ENCODE measurements at regions not wholly inside any gene's neighbourhood (a gene's known extent, or its start where the extent isn't known, plus 50 kb on each side); places are given as distances from the start of the nearest gene placed in this dataset.
"Not testable (repeated sequence)": the region's sequence is repeated elsewhere in the genome, so short reads cannot be mapped to it uniquely, and the experiment has no call there.

DNA sequence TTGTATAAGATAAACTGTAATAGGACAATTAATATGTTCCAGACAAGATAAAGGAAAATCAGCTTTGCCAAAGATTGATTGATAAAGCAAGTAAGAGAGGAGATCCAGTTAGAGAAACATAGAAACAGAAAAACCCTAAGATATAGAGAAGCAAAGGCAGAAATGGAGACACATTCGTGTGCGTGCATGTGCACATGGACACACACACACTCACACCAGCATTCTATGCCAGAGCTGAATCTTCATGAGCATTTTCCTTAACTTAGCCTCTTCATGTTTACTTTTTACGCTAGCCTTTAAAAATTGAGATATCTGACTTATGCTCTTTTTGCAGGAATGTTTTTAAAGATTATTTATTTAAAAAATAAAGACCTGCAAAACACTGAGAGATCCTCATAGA lies 168.5 kb upstream of the ATP2B1 start:
- no peak for DNase-seq

DNA sequence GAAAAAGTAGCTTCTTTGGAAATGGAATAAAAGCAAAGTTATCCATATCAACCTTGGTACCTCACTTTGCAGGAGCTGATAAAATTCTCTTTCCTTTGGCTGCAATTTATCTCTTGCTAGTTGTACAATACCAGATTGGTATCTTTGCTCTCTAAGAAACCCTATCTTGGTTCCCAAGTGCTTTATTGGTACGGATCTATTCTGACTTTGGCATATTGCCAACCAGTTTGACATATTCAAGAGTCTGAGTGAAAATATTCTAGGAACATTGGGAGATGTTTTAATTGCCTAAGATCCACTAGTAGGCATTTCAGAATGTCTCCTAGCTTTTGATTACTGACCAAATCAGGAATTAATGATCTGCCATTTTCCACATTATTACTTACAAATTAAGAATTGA lies 167.2 kb upstream of the ATP2B1 start:
- DNase-seq, result no peak

DNA sequence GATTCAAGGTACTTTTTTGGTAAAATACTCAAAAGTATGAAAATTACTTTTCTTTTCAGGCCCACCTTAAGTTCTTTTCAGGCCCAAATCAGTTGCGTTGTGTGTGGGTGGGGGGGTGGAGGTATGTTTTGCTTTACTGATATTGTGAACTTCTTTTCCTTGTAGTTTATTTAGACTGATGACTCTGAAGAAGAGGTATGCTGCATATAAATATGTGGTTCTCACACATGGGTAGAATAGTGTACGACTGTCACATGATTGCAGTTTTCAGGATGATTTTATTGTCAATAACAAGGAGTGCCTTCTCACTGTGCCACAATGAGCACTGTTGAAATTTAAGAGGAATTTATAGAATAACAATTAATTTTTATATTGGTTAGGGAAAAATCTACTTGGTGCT lies 166.6 kb upstream of the ATP2B1 start:
- no peak for DNase-seq

DNA sequence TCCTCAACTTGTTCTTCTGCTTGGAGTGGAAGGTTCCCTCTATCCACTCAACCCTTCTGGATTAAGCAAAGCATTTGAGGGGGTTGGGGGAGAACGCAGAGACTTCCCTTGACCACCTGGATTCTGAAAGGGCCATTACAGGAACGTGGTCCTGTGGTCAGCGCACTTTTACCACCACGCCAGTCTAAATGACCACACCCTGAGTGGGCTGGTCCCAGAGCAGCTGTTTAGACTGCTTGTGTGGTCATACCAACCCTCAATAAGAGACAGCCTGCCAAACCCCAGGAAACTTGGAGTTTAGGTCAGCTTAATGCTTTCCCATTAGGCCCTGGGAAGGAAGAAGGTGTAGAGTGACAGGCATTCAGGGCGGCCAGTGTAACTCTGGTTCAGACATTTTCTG lies 165.5 kb upstream of the ATP2B1 start:
- DNase-seq, result peak; percentile 39

DNA sequence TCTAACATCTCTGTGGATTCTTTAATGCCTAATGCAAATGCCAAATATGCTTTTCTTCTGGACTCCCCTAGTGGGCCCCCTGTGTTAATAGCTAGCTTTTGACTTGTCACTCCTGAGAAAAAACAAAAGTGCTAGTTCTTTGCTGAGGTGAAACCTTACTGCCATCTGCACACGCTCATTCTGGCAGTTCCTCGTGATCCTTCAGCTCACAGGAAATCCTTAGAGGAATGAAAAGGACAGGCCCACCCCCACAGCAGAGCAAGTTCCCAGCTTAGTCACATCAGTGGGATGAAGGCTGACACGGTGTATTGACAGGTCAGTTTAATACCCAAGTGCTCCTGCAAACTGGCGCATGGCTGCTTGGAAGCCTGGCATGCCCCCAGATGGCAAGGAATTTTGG lies 165.1 kb upstream of the ATP2B1 start:
- no peak for DNase-seq

DNA sequence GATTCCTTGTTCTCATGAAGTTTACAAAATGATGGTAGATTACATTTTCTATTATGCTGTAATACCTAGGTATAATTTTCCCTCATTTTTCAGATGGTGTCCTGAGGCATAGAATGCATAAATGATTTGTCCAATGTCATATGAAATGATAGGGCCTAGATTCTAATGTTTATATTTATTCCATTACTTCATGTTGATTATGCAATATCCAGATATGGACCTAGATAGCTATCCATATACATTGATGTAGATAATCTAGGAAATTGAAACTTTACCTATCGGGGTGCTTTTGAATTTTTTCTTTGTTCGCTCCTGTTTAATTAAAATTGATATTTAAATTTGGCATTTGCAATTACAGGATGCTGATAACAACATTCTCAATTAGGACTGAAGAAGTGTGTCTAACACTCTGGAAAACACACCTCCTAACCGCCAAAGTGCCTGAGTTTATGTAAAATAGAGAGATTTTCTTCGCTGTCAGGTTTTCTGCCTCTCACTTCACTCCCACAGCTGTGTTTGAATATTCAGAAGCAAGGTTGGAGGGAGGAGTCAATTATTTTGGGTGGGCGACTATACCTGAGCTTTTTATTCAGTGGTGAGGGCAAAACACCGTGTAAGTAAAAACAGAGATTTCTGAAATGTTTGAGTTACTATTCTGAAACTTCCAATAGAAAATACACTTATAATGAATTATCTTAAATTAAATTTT lies 164.4 kb upstream of the ATP2B1 start:
- no peak for DNase-seq

DNA sequence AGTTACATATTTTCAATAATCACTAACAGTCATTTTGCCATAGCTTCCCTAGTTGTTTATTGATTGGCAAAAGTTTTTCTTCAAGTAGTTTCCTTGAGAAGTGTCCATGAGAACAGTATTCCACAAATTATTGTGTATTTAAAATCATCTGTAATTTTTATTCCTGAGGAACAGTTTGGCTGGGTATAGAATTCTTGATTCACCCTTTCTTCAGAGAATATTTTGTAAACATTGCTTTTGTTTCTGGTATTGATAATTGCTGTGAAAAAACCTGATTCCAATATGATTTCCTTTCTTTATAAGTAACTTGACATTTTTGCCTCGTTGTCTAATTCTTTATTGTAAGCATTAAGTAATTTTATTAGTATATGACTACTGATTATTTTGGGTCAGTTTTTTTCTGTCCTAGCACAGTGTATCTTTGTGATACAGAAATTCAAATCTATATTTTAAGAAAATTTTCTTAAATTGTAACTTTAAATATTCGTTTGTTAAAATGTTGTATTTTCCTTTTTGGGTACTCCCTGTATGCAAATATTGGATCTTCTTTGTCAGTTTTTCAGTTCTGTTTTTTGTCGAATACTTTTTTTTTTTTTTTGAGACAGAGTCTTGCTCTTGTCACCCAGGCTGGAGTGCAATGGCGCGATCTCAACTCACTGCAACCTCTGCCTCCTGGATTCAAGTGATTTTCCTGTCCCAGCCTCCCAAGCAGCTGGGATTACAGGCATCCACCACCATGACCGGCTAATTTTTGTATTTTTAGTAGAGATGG lies 162.0 kb upstream of the ATP2B1 start:
- no peak for DNase-seq

DNA sequence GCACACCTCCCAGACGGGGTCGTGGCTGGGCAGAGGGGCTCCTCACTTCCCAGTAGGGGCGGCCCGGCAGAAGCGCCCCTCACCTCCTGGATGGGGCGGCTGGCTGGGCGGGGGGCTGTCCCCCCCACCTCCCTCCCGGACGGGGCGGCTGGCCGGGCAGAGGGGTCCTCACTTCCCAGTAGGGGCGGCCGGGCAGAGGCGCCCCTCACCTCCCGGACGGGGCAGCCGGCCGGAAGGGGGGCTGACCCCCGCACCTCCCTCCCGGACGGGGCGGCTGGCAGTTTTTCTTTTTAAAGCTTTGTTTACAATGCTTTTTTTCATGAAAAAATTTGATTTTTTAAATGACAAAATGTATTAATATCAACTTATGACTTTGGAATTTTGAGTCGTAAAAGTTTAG lies 159.0 kb upstream of the ATP2B1 start:
- DNase-seq, result not testable (repeated sequence)

DNA sequence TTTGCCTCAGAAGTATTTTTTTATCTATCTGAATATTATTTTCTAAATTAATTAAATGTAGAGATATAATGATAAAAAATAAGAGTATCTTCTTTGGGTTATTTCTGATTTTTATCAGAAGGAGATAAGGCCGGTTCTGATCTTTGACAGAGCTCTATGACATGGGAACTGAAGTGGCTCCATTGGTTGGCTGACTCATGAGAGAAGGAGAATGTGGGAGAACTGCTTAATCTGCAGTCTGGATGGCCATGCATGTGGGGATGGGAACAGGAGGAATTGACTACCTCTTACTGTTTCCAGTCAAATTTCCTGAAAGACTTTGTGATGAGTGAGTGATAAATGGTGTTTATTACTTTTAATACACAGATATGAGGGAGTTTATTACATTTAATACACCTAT lies 155.8 kb upstream of the ATP2B1 start:
- no peak for DNase-seq

DNA sequence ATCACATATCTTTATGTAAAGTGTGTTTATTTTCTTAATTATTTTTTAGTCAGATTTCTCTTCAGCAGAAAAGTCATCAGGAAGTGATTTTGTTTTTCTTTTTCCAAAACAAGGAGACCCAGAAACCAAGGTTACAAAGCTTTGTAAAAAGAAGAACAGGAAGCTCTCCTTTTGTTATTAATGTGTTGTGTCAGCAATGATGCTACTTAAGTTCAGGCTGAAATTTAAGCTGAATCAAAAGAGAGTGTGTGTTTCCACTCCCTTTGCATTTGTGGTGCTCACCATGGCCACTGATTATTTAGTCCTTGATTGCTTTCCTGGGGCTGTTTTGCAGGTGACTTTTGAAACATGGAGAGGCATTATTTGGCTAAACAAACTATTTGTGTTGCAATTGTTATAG lies 155.3 kb upstream of the ATP2B1 start:
- DNase-seq, result no peak

DNA sequence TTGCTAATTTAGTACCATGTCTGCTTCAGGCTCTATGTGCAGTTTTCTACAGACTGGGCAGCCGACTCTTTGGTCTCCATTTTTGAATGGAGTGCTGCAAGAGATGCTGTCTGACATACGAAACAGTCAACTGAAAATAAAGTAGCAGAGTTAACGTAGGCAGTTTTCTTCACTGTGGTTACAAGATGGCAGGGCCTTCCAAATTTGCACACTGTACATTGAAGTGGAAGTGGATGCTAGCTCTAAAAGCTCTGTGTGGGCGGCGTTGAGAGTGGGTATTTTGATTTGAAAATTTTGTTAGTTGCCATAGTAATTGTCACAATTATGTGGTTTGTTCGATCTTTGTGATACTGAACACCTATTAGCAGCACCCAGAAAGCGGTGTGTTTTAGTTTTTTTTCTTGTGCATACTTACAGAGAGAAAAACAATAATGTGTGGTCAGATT lies 154.9 kb upstream of the ATP2B1 start:
- no peak for DNase-seq

DNA sequence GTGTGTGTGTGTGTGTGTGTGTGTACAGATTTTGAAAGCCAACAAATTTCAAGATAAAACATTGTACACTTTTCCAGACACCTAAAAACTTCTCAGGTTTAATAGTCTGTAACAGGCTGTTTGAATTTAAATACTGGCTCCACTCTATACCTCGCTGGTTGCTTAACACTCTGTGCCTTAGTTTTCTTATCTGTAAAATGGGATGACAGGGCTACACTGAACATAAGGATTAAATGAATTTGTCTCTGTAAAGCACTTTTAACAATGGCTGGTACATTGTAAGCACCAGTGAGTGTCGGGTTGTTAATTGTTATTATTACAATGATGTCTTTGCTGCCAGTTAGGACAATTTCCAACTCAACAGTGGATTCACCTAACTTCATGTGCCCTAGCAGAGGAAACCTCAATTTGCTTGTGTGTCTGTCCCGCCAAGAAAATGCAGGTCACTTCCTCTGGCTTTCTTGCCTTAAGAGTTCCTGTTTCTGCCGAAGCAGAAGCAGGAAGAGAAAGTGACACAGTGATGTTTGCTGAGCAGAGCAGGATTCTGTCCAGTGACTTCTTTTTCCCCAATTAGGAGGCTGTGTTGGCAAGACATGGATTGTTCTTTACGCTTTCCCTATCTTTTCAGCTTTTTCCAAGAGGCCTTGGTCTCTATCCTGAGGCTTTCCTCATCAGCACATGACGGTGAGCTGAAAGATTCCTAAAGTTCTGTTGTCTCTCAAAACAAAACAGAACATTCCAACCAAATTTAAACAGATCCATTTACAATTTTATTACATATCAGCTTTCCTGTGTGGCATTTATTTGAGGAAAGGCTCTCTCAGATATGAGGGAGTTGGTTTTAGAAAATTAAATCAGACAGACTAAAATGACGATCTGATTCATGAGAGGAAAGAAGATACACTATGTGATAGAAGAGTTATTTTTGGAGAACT lies 154.1 kb upstream of the ATP2B1 start:
- DNase-seq, result no peak

DNA sequence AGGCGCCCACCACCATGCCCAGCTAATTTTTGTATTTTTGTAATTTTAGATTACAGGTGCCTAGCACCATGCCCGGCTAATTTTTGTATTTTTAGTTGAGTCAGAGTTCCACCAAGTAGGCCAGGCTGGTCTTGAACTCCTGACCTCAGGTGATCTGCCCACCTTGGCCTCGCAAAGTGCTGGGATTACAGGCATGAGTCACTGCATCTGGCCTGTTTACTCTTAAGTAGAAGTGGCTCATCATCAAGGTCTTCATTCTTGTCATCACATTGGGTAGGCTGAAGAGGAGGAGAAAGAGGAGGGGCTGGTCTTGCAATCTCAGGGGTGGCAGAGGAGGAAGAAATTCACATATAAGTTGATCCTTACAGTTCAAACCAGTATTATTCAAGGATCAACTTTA lies 152.4 kb upstream of the ATP2B1 start:
- no peak for DNase-seq

DNA sequence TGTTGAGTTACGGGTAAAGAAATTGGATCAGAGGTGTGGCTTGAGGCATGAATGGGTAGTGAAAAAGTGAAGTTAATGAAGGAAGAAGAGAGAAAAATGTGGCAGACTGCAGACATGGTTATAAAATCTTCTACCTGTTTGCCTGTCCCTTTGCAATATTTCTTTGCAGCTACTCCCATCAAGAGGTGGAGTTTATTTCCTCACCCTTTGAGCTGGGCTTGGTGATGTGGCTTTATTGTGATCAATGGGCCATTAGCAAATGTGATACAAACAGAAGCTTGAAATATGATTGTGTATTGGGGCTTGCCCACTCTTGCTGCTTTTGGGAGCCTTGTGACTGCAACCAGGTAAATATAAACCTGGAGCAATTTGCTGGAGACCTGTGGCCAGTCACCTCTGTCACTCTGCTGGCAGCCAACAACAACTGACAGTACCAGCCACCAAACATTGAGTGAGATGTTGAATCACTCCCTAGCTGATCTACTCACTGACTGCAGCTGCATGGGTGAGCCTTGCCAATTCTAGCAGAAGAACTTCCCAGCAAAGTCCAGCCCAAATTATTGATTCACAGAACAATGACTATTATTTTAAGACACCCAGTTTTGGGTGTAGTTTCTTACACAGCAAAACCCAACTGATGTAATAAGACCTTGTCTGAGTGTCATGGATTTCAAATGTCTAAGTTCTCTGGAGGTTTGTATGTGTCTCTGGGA lies 151.0 kb upstream of the ATP2B1 start:
- DNase-seq, result no peak

DNA sequence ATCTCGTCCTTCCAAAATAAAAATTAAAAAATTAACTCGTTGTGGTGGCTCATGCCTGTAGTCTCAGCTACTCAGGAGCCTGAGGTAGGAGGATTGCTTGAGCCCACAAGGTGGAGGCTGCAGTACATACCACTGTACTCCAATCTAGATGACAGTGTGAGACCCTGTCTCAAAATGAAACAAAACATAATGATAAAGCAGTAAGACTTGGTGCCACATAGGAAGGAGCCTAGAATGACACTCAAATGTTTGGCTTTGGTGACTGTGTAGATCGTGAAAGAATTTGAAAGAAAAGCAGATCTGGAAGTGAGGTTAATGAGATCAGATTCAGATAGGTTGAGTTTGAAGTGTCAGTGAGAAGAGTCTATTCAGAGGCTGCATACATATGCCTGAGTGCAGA lies 150.1 kb upstream of the ATP2B1 start:
- no peak for DNase-seq

DNA sequence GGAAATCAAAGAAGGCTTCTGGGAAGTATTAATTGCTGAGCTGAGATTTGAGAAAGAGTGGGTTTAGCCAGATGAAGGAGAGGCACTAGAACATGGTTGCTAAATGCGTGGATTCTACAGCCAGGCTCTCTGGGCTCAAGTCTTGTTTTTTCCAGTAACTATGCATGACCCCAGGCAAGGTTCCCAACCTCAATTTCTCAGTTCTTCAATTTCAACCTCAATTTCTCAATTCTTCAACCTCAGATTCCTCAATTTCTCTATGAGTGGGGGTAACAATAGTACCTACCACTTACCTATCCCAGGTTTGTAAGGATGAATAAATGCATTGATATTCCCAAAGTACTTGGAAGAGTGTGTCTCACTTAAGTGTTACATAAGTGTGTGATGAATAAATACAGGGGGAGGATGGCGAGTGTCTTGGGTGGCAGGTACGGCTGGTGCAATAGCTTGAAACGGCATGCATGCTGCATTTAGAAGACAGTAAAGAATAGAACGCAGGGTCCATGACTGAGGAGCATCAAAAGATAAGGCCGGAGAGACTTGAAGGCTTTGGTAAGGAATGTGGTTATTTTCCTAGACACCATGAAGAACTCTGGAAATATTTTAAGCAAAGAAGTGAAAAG lies 149.1 kb upstream of the ATP2B1 start:
- no peak for DNase-seq

DNA sequence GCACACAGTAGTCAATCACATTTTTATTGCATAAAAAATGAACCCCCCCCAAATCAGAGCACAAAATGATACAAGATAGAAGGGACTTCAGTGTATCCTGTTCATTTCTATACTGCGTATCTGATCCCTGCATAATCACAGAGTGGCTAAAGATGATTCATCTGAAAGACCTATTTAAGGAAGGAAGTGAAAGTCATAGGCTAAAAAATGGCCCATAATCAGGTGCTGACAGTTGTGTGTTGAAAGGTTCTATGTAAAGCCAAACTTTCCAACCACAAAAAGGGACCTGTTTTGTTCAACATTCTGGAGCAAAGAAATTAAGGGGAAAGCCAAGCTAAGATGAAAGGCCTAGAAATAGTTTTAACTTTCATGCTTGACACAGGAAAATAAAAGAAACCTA lies 147.8 kb upstream of the ATP2B1 start:
- no peak for DNase-seq

DNA sequence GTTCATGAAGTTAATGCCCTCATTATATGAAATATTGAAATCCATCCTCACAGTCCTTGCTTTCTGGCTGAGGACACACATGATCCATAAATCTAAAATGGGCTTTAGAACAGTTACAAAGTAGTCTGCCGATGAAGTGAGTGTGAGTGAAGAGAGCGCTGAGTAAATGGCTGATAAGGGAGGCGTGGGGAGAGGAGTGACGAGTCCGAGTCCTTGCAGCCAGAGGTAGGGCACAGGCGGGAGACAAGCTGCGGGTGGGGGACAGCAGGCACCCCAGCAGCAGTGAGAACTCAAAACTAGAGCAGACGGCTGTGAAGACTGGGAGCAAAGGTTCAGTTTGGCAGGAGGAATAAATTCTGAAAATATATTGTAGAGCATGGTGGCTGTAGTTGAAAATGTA lies 140.1 kb upstream of the ATP2B1 start:
- no peak for DNase-seq

DNA sequence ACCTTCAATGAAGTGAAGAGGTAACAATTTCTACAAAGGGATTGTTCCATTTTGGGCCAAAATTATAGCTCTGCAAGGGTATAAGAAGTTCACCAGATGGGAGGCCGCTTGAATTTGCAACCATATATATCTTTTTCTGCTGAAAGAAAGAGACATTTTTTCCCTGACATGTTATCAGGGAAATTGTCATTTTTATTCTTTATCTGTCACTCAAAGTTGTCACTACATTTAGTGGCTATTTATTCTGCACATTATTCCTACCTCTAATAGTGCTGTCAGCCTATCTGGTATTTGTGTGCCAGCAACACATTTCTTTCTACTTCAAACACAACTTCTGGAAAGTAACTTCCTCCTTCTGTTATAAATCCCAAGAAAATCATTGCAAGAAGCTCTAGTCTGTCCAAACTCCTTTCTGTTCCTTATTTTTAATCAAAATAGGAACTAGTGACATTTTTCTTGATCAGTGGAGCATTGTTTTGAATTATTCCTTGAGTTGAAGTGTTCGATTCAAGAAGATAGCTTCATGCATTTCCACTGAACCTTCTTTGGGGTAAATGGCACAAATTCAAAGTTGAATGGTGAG lies 137.9 kb upstream of the ATP2B1 start:
- DNase-seq, result no peak

DNA sequence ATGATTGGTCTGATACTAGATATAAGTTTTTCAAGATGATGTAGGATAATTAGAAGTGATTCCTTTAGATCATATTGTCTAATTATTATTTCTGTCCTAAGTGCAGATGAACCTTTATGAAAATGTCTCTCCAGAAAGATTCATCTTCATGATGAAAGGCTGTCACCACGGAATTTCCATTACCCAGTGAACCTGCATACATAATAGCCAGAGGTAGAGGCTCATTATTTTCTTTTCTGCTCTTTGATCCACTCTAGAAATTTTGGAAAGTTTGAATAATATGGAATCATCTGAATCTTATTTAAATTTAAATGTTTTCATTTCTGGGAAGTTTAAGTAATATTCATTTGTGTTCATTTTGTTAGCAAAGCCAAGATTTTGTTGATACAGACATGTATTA lies 137.1 kb upstream of the ATP2B1 start:
- DNase-seq, result no peak

DNA sequence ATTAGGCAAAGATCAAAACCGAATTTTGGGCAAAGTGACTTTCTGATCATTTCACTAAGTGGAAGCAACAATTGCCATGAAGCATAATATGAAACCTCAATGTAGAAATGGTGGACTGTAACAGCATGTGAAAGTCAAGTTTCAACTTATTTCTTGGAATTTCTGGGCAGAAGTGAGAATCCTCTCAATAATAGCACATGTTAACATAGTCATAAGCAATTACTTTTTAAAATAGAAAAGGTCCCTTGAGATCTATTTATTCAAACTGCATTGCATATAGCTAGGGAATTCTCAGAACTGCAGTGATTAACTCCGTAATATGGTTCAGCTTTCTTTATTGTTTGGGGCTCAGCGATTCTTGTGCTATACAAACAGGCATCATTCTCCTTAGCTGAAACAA lies 136.7 kb upstream of the ATP2B1 start:
- no peak for DNase-seq

DNA sequence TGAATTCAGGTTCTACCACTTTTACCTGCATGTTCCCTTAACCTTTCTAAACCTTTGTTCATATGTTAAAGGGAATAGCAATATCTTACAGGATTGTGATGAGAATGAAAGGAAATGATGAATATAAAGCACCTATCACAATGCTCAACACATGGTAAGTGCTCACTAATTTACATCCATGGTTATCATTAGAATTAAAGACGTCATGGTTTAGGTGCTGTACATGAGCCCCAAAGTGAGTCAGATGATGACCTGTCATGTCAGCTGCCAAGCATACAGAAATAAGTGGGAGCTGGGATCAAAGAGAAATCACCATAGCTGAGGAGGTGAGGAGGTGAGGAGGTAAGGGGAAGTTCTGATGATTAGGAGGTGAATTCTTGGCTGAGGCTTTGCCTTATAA lies 135.9 kb upstream of the ATP2B1 start:
- no peak for DNase-seq

Data from right kidney (tissue), 1 donor.